ENCODE measurements at regions not wholly inside any gene's neighbourhood (a gene's known extent, or its start where the extent isn't known, plus 50 kb on each side); places are given as distances from the start of the nearest gene placed in this dataset.

GRCh38 chrX:99271641-99272040 is 1138.4 kb downstream of the PCDH19 start:
- TF ChIP-seq CTCF (conservative IDR thresholded peaks at IDR 0.05; ENCODE audit: low read depth, low read length) (no peak), EZH2 (IDR thresholded peaks at IDR 0.05; ENCODE audit: borderline replicate concordance, low read depth, low read length, poor library complexity, severe bottlenecking) (no peak)

Measured in A673 (cell line).